PC-3 (cell line): ENCODE measurements at regions not wholly inside any gene's neighbourhood (a gene's known extent, or its start where the extent isn't known, plus 50 kb on each side); places are given as distances from the start of the nearest gene placed in this dataset.

Experiments used
- ATAC-seq: fragments of 200-7000 bp; cut with Tn5 transposase; 2 replicates; pipeline ENCODE4 v1.9.1; 2020; ENCODE audit warnings: mild to moderate bottlenecking, moderate library complexity
- BruUV-seq: library from RNA; stranded (reverse); fragments of 400-500 nt; replicated peaks from 2 replicates; lab custom pipeline; 2021; lab: Mats Ljungman, UMichigan
- CTCF ChIA-PET: fragments of 300-600 bp; sonication (Branson Sonifier 250); formaldehyde crosslinking; loops from one replicate; lab custom pipeline; 2022; ENCODE audit warnings: antibody characterized with exemption; lab: Charles Lee
- POLR2A ChIA-PET: fragments of 300-600 bp; sonication (Branson Sonifier 250); formaldehyde crosslinking; loops from one replicate; lab custom pipeline; 2022; ENCODE audit warnings: antibody characterized with exemption; ENCODE audit not compliant: unreplicated experiment; lab: Charles Lee
- DNase-seq: peaks from one replicate; pipeline ENCODE4 v3.0.0-alpha.2; 2015
- H2AFZ ChIP-seq: fragments of 300-600 bp; sonication (generic); 2 replicates; pipeline ENCODE4 v1.6.0; 2016; ENCODE audit warnings: antibody characterized with exemption, low read length
- H3F3A ChIP-seq: fragments of 300-600 bp; sonication (generic); one replicate; pipeline ENCODE4 v1.6.0; 2017; ENCODE audit warnings: antibody characterized with exemption, low read length, control low read depth, mild to moderate bottlenecking; ENCODE audit not compliant: unreplicated experiment
- H3K27ac ChIP-seq: fragments of 300-600 bp; sonication (generic); 2 replicates; pipeline ENCODE4 v1.5.1; 2016; ENCODE audit warnings: mild to moderate bottlenecking, low read length
- H3K27me3 ChIP-seq: fragments of 300-600 bp; sonication (generic); 2 replicates; pipeline ENCODE4 v1.6.1; 2016; ENCODE audit warnings: low read length, mixed read lengths
- H3K36me3 ChIP-seq: fragments of 300-600 bp; sonication (generic); 2 replicates; pipeline ENCODE4 v1.6.1; 2016; ENCODE audit warnings: low read depth, mixed run types, low read length, mixed read lengths
- H3K4me1 ChIP-seq: fragments of 300-600 bp; sonication (generic); 2 replicates; pipeline ENCODE4 v1.5.1; 2016; ENCODE audit warnings: low read length; ENCODE audit not compliant: insufficient read depth
- H3K4me2 ChIP-seq: fragments of 300-600 bp; sonication (generic); 2 replicates; pipeline ENCODE4 v1.6.0; 2016; ENCODE audit warnings: low read length
- H3K4me3 ChIP-seq: fragments of 300-600 bp; sonication (generic); 2 replicates; pipeline ENCODE4 v1.5.1; 2016; ENCODE audit warnings: mild to moderate bottlenecking, low read length, mixed read lengths
- H3K79me2 ChIP-seq: fragments of 300-600 bp; sonication (generic); 2 replicates; pipeline ENCODE4 v1.6.1; 2017; ENCODE audit warnings: low read length, mixed read lengths
- H3K9ac ChIP-seq: fragments of 300-600 bp; sonication (generic); 2 replicates; pipeline ENCODE4 v1.6.0; 2016; ENCODE audit warnings: mild to moderate bottlenecking, low read length
- H3K9me2 ChIP-seq: fragments of 300-600 bp; sonication (generic); replicated peaks from 2 replicates; pipeline ENCODE4 v1.6.1; 2016; ENCODE audit warnings: mixed run types, low read length, mixed read lengths
- H3K9me3 ChIP-seq: fragments of 300-600 bp; sonication (generic); 2 replicates; pipeline ENCODE4 v1.6.1; 2016; ENCODE audit warnings: low read length, mixed read lengths
- H4K20me1 ChIP-seq: fragments of 300-600 bp; sonication (generic); 2 replicates; pipeline ENCODE4 v1.6.1; 2016; ENCODE audit warnings: low read length, mixed read lengths
- CTCF ChIP-seq: fragments of 300-600 bp; sonication (generic); conservative IDR thresholded peaks from 2 replicates; pipeline ENCODE4 v1.5.1; 2017; ENCODE audit warnings: antibody characterized with exemption, low read depth, mild to moderate bottlenecking, low read length
- EZH2 ChIP-seq: fragments of 300-600 bp; sonication (generic); IDR thresholded peaks from one replicate; pipeline ENCODE4 v1.6.1; 2017; ENCODE audit warnings: antibody characterized with exemption, mild to moderate bottlenecking, low read length; ENCODE audit not compliant: unreplicated experiment
- EZH2phosphoT487 ChIP-seq: fragments of 300-600 bp; sonication (generic); IDR thresholded peaks from 2 replicates; pipeline ENCODE4 v1.6.1; 2018; ENCODE audit warnings: mild to moderate bottlenecking, antibody characterized with exemption, low read length, borderline replicate concordance
- intact Hi-C: fragments of 100-400 bp; cut with micrococcal nuclease; formaldehyde crosslinking; loops from 2 replicates; pipeline ENCODE4 v1.9.0; 2023

- Histone ChIP-seq H3K9ac (no peak overlapping the region), H4K20me1 (no peaks in the 10 kb centered on the region), H3K4me2 (no peak overlapping the region), H3K4me1 (no peaks in the 10 kb centered on the region), H3K9me3 (no peaks in the 10 kb centered on the region), H3K79me2 (no peaks in the 10 kb centered on the region), H3F3A (no peaks in the 10 kb centered on the region), H3K27ac (no peak overlapping the region), H3K9me2 (no peaks in the 10 kb centered on the region), H3K27me3 (no peaks in the 10 kb centered on the region), H2AFZ (no peak overlapping the region), H3K4me3 (no peak overlapping the region), H3K36me3 (no peaks in the 10 kb centered on the region)
- ATAC-seq (no peak), DNase-seq (no peak)
- TF ChIP-seq EZH2 (no peak), EZH2phosphoT487 (no peak), CTCF (no peak)
- intact Hi-C loops: no loop called here
- ChIA-PET POLR2A (no interaction called here), CTCF (no interaction called here)
- BruUV-seq: no TSS peak
Measured at GRCh38 chr6:76770281-76770680, 693.0 kb downstream of the HTR1B start.

GRCh38 chr6:76768556-76768955, 694.7 kb downstream of the HTR1B start:
- Histone ChIP-seq H4K20me1 (no peaks in the 10 kb centered on the region), H3K9me2 (no peaks in the 10 kb centered on the region), H3K27ac (no peak overlapping the region), H3F3A (no peaks in the 10 kb centered on the region), H3K4me2 (no peak overlapping the region), H3K4me3 (no peak overlapping the region), H3K27me3 (no peaks in the 10 kb centered on the region), H3K36me3 (no peaks in the 10 kb centered on the region), H2AFZ (no peak overlapping the region), H3K9me3 (no peaks in the 10 kb centered on the region), H3K79me2 (no peaks in the 10 kb centered on the region), H3K4me1 (no peaks in the 10 kb centered on the region), H3K9ac (no peak overlapping the region)
- ATAC-seq (no peak), DNase-seq (no peak)
- TF ChIP-seq EZH2: no peak
- no peak for TF ChIP-seq EZH2phosphoT487
- TF ChIP-seq CTCF: no peak
- POLR2A ChIA-PET: no interaction called here
- BruUV-seq: no TSS peak
- intact Hi-C loops: no loop called here
- CTCF ChIA-PET: no interaction called here

GRCh38 chr6:76764057-76764456, 691.6 kb upstream of the IMPG1 start:
- Histone ChIP-seq H3K4me3 (no peak overlapping the region), H3F3A (no peaks in the 10 kb centered on the region), H4K20me1 (no peaks in the 10 kb centered on the region), H3K27ac (no peak overlapping the region), H3K9me3 (no peaks in the 10 kb centered on the region), H3K27me3 (no peaks in the 10 kb centered on the region), H3K79me2 (no peaks in the 10 kb centered on the region), H2AFZ (no peak overlapping the region), H3K4me2 (no peak overlapping the region), H3K9me2 (no peaks in the 10 kb centered on the region), H3K4me1 (no peaks in the 10 kb centered on the region), H3K36me3 (no peaks in the 10 kb centered on the region), H3K9ac (no peak overlapping the region)
- DNase-seq (no peak), ATAC-seq (no peak)
- intact Hi-C loops: no loop called here
- ChIA-PET POLR2A (no interaction called here), CTCF (no interaction called here)
- TF ChIP-seq EZH2 (no peak), CTCF (no peak), EZH2phosphoT487 (no peak)
- BruUV-seq: no TSS peak
